SKM-1 (cell line): ENCODE measurements at regions not wholly inside any gene's neighbourhood (a gene's known extent, or its start where the extent isn't known, plus 50 kb on each side); places are given as distances from the start of the nearest gene placed in this dataset.
"Not testable (repeated sequence)": the region's sequence is repeated elsewhere in the genome, so short reads cannot be mapped to it uniquely, and the experiment has no call there.

Source experiments
- DNase-seq: peaks from one replicate; lab custom pipeline; 2025; ENCODE audit not compliant: unreplicated experiment; lab: John Stamatoyannopoulos, UW

- DNase-seq, result no peak
These were observed 195.0 kb downstream of the BCL11A start for GRCh38 chr2:60358476-60358875.

- DNase-seq, result no peak
These were observed 195.5 kb downstream of the BCL11A start for GRCh38 chr2:60357996-60358395.

GRCh38 chr2:60356346-60356745 lies 197.1 kb downstream of the BCL11A start:
- DNase-seq, result no peak

GRCh38 chr2:60355849-60356261 lies 197.6 kb downstream of the BCL11A start:
- no peak for DNase-seq

- no peak for DNase-seq
These were observed 198.7 kb downstream of the BCL11A start for GRCh38 chr2:60354713-60355112.

GRCh38 chr2:60353863-60354262 lies 199.6 kb downstream of the BCL11A start:
- no peak for DNase-seq

- no peak for DNase-seq
These were observed 200.1 kb downstream of the BCL11A start for GRCh38 chr2:60353406-60353800.

GRCh38 chr2:60352491-60353405 lies 200.7 kb downstream of the BCL11A start:
- DNase-seq, result no peak

- DNase-seq, result no peak
These were observed 201.7 kb downstream of the BCL11A start for GRCh38 chr2:60351802-60352201.

GRCh38 chr2:60351321-60351720 lies 202.1 kb downstream of the BCL11A start:
- DNase-seq, result no peak

- DNase-seq, result no peak
These were observed 202.7 kb downstream of the BCL11A start for GRCh38 chr2:60350791-60351190.

GRCh38 chr2:60347781-60348180 lies 205.7 kb downstream of the BCL11A start:
- no peak for DNase-seq

- not testable (repeated sequence) for DNase-seq
These were observed 211.0 kb downstream of the BCL11A start for GRCh38 chr2:60342491-60342890.

- DNase-seq, result no peak
These were observed 212.3 kb downstream of the BCL11A start for GRCh38 chr2:60341151-60341550.

GRCh38 chr2:60339286-60339685 lies 214.2 kb downstream of the BCL11A start:
- DNase-seq, result no peak

GRCh38 chr2:60337142-60337497 lies 216.3 kb downstream of the BCL11A start:
- peak; percentile 12 for DNase-seq

- no peak for DNase-seq
These were observed 216.9 kb downstream of the BCL11A start for GRCh38 chr2:60336442-60337141.

- peak; percentile 94 for DNase-seq
These were observed 217.8 kb downstream of the BCL11A start for GRCh38 chr2:60335533-60336237.

GRCh38 chr2:60334610-60335009 lies 218.8 kb downstream of the BCL11A start:
- DNase-seq, result peak; percentile 71

GRCh38 chr2:60333264-60333663 lies 220.2 kb downstream of the BCL11A start:
- DNase-seq, result no peak

GRCh38 chr2:60331115-60331809 lies 222.2 kb downstream of the BCL11A start:
- no peak for DNase-seq
